GM21515 (cell line): ENCODE measurements at regions not wholly inside any gene's neighbourhood (a gene's known extent, or its start where the extent isn't known, plus 50 kb on each side); places are given as distances from the start of the nearest gene placed in this dataset.
"Not testable (repeated sequence)": the region's sequence is repeated elsewhere in the genome, so short reads cannot be mapped to it uniquely, and the experiment has no call there.

Experiments used
- ATAC-seq: cut with Tn5 transposase; IDR thresholded peaks from one replicate; pipeline ENCODE4 v1.9.1; 2021; ENCODE audit not compliant: unreplicated experiment

- ATAC-seq = no peak
Measured at GRCh38 chr14:105941226-105942166, 415.1 kb downstream of the TMEM121 start.

- not testable (repeated sequence) for ATAC-seq
Measured at GRCh38 chr14:105942725-105943124, 416.3 kb downstream of the TMEM121 start.

DNA sequence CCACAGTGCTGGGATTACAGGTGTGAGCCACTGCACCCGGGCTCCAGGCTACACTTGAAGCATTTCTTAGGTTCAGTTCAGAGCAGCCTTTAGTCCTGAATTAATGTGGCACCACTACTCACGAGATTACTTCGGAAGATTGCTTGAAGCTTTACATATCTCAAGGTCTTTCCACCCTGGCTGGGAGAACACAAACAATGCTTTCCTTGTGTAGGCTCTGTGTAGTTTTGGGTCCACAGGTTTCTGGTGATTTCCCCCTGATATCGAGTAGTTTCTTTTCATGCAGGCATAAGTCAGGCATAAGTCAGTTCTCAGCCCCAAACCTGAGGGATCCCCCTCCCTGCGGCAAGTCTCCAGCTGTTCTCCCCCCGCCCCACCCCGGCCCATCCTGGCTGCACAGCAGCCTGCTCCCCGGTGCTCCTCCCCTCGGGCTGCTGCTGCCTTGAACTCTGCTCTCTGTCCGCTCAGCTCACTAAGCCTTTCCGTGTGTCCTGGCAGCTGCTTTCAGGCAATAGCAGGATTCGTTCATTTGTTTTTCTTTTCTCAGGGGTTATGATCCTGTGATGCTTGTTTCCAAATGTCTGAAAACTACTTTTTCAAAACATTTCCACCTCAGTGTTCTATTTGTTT is 417.7 kb downstream of the TMEM121 start:
- no peak for ATAC-seq

GRCh38 chr14:105944632-105945610 is 418.5 kb downstream of the TMEM121 start:
- ATAC-seq = no peak

DNA sequence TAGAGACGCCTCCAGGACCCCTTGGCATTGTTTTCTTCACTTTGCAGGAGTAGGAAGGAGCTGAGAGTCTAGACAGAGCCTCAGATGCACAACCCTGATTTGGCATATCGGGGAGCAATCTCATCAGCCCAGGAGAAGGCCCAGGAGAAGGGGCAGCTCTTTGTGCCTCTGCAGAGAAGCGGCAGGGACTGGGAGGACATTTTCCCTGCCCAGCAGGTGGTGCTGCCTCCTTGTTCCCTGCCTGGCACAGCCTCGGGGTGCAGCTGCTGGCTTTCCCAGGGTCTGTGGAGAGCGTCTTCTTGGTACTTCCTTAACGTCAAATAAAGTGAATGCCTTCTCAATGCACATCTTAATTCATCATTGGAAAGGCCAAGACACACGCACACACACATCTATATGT is 419.5 kb downstream of the TMEM121 start:
- no peak for ATAC-seq

- no peak for ATAC-seq
Measured at GRCh38 chr14:105947599-105947998, 421.2 kb downstream of the TMEM121 start.

DNA sequence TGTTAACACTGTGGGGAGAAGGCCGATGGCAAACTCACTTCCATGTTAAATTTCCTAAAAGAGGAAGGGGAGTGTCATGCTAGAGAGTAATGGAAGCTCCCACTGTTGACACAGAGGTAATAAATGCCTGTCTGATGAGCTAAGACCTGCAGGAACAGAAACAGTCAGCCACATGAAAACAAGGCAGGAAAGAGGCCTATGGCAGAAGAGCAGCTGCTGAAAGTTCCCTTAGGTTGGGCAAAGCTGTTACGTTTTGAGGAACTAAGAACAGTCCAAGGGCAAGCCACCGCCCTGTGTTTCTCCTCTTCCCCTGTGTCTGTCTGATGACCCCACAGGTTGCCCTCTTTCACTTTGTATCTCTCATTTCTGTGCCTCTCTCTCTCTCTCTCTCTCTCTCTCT is 422.6 kb downstream of the TMEM121 start:
- not testable (repeated sequence) for ATAC-seq

- not testable (repeated sequence) for ATAC-seq
Measured at GRCh38 chr14:105950364-105950892, 424.0 kb downstream of the TMEM121 start.

DNA sequence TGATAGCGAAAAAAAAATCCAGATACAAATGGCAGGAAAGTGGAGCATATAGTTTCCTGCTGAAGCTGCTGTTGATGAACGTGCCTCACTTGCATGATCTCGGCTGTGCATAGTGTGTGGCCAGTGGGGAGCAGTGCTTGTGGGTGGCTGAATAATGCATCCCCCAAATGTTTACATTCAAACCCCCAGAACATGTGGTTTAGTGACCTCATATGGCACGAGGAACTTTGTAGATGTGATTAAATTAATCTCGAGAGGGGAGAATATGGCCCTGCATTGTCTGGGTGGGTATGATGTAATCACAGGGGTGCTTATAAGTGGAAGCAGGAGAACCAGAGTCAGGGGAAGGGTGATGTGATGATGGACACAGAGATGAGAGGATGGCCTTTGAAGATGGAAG is 425.0 kb downstream of the TMEM121 start:
- ATAC-seq = no peak

- no peak for ATAC-seq
Measured at GRCh38 chr14:105952222-105952621, 425.8 kb downstream of the TMEM121 start.

DNA sequence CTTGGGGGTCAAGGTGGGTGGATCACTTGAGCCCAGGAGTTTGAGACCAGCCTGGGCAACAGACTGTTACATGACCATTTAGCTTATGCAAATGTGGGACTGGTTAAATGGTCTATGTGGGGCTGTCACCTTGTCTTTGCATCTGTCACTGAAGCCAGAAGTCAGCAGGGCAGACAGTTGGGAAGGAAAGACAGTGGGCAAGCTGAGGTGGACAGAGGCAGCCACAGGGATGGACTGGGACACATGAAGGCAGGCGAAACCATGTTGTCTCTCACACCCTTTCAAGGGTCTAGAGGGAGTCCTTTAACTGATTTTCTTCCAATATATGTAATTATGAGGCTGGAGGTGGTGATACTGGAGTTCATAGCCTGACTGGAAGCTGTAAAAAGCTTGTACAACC is 426.4 kb downstream of the TMEM121 start:
- no peak for ATAC-seq

DNA sequence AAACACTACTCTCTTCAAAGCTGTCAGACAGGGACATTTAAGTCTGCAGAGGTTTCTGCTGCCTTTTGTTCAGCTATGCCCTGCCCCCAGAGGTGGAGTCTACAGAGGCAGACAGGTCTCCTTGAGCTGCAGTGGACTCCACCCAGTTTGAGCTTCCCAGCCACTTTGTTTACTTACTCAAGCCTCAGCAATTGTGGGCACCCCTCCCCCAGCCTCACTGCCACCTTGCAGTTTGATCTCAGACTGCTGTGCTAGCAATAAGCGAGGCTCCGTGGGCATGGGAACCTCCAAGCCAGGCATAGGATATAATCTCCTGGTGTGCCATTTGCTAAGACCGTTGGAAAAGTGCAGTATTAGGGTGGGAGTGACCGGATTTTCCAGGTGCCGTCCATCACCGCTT is 435.2 kb downstream of the TMEM121 start:
- ATAC-seq = not testable (repeated sequence)

- no peak for ATAC-seq
Measured at GRCh38 chr14:105962532-105962931, 436.1 kb downstream of the TMEM121 start.

- ATAC-seq = no peak
Measured at GRCh38 chr14:105968291-105968690, 441.9 kb downstream of the TMEM121 start.

- ATAC-seq = not testable (repeated sequence)
Measured at GRCh38 chr14:105969026-105969425, 442.6 kb downstream of the TMEM121 start.

DNA sequence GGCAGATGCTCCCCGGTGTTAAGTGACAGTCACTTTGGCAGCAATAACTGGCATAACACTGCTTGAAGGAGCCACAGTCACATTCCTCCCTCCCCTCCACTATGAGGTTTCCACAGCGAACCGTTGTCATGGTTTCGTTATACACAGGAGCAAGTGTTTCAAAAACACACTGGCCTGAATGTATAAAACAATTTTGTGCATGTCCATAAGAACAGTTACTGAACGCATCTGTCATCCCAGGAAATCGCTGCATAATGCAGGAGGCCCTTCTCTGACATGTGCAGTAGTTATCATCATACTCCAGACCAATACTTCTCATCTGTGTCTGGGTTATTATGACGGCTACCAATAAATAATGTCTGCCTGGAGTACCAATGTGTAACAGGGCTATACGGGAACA is 444.4 kb downstream of the TMEM121 start:
- ATAC-seq = not testable (repeated sequence)

DNA sequence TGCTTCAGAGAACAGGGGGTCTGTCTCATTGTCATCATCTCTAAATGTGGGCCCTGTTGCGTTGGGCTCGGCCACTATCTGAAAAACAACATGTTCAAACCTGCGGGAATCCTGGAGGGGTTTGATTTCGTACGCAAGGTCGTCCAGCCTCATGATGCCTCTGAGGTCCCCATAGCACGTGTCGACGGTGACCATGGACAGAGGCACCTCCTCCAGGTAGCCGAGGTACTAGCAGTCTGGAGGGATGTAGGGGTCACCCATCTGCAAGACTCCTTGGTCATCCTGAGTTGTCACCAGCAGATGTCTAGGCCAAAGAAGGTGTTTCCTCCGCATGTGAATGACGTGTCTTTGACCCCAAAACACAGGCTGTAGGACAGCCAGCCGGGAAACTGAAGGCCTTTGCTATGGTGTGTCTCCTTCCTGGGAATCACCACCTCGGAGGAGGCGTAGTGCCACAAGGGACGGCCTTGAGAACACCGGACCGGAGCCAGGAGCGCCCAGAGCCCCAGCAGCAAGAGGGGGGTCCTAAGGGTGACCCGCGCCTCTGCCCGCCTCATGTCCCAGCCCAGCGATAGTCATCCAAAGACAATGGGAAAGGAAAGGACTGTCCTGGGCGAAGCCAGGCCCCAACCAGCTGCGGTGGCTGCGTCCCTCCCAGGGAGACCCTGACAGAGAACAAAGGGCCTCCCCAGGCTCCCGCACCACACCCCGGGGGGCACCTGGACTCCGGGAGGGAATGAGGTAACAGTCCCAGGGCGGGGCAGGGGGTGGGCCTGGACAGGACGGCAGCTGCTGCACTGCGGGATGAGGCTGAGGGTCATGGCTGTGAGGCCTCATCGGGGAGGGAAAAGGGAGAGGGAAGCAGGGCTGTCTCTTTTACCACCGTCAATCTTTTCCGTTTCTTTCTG is 445.5 kb downstream of the TMEM121 start:
- no peak for ATAC-seq

GRCh38 chr14:105974902-105975301 is 448.5 kb downstream of the TMEM121 start:
- ATAC-seq = no peak

- ATAC-seq = no peak
Measured at GRCh38 chr14:105978618-105979295, 452.4 kb downstream of the TMEM121 start.
